Stimulated activated CD4-positive, alpha-beta T cell treated with anti-CD3 and anti-CD28 coated beads, Interleukin-2, amount 100 ng/mL, for 4 hours (primary cell): ENCODE measurements at regions not wholly inside any gene's neighbourhood (a gene's known extent, or its start where the extent isn't known, plus 50 kb on each side); places are given as distances from the start of the nearest gene placed in this dataset.
"Not testable (repeated sequence)": the region's sequence is repeated elsewhere in the genome, so short reads cannot be mapped to it uniquely, and the experiment has no call there.

Source experiments
- DNase-seq: peaks from one replicate; pipeline ENCODE4 v3.0.0-alpha.2; 2020; ENCODE audit warnings: low read depth

GRCh38 chr14:51444353-51445000, 204.4 kb downstream of the TMX1 start:
- DNase-seq = no peak

DNA sequence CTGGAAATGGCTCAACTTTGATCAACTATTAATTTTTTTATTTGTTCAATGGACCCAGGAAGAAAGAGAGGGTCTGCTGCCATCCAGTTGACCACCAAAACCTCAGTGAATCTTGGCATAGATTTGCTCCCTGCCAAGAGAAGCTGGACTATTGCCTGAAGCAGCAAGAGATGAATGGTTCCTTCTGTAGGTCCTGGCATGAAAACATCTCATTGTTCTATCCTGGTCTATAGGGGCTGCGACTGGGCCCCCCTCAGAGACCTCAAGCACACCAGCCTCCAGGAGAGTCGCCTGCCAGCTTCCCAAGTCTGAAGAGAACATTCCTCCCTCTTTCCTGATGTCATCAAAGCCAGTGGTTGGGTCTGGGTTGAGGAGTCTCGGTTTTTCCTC, 204.9 kb downstream of the TMX1 start:
- no peak for DNase-seq

DNA sequence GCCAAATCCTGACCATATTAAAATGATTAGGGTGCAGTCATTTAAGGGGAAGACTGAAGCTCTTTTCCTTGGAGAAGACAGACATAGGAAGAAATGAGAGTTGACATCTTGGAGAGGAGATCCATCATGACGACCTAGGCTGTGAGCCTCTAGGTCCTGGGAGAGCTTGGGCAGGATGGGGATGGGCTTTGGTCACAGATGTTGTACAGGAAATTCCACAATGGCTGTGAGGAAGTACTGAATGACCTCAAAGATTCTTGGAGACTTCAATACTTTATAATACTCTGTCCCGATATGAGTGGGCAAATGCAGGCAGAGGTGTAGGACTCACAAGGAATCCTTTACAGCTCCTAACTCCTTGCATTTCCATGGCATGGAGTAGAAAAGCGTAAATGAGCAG, 204.9 kb upstream of the FRMD6 start:
- DNase-seq = no peak

DNA sequence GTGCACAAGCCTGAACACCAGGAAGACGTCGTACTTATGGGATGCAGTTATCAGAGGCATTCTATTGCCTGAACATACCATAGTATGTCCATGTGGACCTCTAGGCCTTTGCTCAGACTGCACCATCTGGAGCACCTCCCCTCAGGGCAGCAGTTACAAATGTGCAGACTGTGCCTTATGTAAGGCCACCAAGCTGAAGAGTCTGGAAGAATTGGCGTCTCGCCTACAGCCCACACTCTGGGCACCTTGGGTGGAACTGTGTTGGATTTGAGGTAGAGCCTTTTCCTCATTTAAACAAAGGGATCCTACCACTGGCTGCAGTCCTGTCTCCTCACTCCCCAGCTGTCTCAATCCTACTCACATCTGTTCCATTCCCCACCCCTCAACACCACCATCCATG, 204.3 kb upstream of the FRMD6 start:
- no peak for DNase-seq

DNA sequence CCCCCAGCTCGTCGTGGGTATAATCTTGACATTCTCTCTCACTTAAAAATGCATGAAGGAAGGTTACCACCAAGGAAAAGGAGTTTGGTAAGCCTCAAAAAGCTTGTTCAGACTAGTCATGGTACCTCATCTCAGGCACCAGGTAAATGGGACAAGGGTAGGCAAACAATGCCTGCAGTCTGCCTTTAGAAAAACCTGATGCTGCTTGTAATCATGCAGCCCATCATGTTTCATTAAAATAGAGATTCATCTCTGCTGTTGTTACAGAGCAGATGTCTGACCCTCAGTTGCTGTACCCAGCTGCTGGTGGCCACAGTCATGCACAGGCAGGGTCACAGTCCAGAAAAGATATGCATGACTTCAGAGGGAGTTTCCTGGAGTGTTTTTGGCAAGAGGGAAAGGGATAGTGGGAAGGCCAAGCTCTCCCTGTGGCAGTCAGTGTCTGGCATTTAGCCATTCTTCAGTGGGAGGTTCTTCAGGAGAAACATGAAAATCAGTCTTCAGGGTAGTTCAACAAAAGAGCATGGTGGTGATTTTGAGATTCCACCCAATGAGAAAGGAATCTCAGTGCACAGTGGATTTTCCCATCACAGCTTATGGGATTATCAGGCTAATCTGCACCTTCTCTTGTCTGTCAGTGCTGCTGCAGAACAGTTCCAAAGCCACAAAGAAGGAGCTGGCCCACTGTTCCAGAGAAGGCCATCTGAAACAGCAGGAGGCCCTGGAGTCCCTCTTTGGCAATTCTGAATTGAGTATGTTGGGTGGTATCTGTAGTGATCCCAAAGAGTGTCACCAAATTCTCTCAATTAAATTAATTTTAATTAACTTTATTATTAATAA, 202.7 kb upstream of the FRMD6 start:
- no peak for DNase-seq

GRCh38 chr14:51449681-51450080, 202.0 kb upstream of the FRMD6 start:
- no peak for DNase-seq

DNA sequence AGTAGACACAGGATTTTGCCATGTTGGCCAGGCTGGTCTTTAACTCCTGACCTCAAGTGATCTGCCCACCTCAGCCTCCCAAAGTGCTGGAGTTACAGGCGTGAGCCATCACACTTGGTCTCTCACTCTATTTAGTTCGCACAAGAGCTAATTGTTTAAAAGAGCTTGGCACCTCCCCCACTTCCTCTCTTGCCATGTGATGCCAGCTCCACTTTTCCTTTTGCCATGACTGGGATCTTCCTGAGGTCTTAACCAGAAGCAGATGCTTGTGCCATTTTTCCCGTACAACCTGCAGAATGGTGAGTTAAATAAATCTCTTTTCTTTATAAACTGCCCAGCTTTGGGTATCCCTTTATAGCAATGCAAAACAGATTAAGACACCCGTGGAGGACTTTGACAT, 200.1 kb upstream of the FRMD6 start:
- DNase-seq = no peak

DNA sequence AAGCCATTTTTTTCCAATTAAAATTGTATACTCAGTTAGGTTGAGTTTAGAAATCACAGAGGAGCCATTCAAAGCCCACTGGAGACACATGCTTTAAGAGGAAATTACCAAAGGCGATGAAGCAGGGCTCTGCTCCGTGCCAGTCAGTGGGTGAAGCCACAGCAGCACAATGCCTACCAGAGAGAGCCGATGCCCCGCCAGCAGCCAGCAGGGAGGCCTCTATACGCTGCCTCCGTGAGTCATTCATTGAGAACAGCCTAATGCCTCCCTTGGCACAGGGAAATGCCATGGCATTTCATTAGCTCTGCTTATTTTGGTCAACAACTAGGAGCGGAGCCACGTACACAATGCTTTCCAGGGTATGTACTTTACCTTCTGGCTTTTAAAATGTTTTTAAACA, 197.8 kb upstream of the FRMD6 start:
- DNase-seq = no peak

- no peak for DNase-seq
Measured at GRCh38 chr14:51454351-51454750, 197.4 kb upstream of the FRMD6 start.

GRCh38 chr14:51455041-51455835, 196.5 kb upstream of the FRMD6 start:
- DNase-seq = no peak

DNA sequence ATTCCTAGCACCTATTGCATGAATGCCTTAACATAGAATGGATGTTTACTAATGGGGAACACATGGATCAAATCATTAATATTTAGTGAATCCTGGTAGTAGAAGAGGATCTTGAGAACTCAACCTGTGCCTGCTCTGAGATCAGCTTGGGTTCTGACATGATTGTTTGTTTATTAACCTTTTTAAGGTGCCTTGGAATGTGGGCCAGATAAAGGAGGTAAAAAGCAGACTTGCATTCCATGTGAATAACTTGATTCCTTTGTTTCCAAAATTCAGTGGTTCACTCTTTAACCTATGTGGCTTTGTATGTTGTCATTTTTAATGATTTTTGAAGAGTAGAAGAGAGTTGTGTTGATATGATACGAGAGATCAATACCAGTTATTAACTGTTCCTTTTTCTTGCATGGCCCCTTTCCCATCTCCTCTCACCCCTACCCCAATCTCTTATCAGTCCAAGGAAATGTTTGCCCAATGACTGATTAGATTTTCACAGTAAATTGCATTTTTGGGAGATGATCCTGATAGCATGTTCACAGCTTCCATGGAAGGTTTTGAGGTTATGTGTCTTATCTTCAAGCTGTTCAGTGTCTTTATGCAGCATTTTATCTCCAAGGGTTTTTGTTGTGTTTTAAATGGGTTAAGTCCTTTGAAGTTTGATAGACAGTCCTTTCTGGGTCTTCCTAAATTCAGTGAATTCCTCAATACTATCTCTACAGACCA, 193.7 kb upstream of the FRMD6 start:
- no peak for DNase-seq

DNA sequence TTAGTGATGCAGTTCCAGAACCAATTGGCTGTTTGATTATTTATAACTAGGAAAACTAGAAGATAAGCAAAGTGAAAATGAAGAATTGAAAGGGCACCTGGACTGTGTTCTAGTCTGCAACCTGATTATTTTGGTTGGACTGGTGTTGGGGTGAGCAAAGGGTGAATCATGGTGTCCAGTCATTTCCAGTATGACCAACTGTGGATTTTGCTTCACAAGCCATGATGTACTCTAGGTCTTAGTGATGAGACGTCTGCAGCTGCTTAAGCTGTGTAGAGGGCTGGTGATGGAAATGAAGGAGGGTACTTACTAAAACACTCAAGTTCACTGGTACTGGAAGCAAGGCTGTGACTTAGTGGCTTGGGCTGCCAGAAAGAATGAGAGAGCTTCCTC, 193.2 kb upstream of the FRMD6 start:
- DNase-seq = no peak

GRCh38 chr14:51460011-51460410, 191.7 kb upstream of the FRMD6 start:
- no peak for DNase-seq

DNA sequence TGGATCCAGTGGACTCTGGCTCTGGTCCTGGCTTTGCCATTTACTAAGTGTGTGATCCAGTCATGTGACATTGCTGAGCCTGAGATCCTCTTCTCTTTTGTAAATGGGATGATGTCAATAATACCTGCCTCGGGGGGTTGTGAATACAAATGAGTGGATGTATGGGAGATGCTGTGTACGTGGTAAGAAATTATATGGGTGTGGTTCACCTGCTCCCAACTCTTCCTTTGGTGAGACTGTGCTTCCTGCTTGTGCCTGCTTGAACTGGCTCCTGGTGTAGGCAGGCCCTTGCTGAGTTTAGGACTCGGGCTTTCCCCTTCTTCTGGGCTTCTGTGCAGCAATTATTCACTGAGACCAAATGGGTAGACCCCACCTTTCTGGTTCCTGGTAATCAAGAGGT, 189.5 kb upstream of the FRMD6 start:
- DNase-seq = no peak

GRCh38 chr14:51462706-51463105, 189.0 kb upstream of the FRMD6 start:
- DNase-seq = no peak

DNA sequence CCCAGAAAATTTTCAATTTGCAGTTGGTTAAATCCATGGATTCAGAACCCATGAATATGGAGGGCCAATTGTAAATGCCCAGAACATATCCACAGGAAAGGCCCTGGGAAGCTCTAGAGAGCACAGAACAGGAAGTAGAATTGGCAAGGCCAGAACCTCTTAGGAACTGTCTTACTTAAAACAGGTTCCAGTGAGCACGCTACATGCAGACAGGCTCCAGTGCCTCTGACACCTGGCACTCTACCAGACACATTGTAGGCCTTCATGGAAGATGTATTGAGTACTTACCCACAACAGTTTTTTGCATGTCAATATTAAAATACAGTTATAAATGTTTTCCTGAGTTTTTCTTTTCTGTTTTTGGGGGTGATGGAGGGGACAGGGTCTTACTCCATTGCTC, 188.2 kb upstream of the FRMD6 start:
- DNase-seq = no peak

DNA sequence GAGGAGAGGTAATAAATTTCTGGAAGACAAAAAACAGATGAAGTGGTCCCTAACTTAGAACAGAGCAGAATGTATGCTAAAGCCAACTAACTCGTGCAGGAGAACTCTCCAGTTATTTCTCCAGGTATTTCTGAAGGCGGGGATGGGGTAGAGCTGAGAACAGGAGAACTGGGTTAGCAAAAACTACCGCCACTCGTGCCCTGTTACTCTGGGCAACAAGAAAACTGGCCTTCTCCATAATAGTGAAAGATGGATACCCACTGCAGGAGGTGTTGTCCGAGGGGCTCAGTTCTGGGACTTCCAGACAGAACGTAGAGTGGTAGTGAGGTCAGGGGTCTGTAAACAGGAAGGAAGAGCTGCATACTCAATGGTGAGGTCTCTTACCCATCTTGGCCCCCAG, 187.3 kb upstream of the FRMD6 start:
- DNase-seq = no peak

- DNase-seq = no peak
Measured at GRCh38 chr14:51465486-51465885, 186.2 kb upstream of the FRMD6 start.

GRCh38 chr14:51467392-51467791, 184.3 kb upstream of the FRMD6 start:
- not testable (repeated sequence) for DNase-seq

- no peak for DNase-seq
Measured at GRCh38 chr14:51468523-51468922, 183.2 kb upstream of the FRMD6 start.

GRCh38 chr14:51472881-51473280, 178.8 kb upstream of the FRMD6 start:
- no peak for DNase-seq

DNA sequence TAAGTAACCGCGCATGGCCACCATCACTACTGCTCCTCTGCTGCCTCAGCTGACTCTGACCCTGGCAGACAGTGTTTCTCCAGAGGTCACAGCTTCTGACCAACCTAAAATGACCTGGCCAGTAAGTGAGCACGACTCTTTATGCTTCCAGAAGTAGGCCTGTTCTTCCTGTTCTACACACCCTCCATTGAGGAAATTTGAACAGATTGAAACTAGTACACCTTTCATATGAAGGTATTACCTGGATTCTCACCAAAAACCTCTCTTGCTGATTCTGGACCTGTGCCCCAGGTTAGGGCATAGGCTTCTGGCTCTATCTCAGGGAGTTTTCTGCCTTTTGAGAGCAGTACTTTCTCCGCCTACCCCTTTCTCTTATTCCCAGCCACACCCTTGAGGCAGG, 178.4 kb upstream of the FRMD6 start:
- no peak for DNase-seq
